ENCODE measurements at regions not wholly inside any gene's neighbourhood (a gene's known extent, or its start where the extent isn't known, plus 50 kb on each side); places are given as distances from the start of the nearest gene placed in this dataset.
A peak's percentile ranks its signal among the peaks of the same experiment; 100 is the strongest.

DNA sequence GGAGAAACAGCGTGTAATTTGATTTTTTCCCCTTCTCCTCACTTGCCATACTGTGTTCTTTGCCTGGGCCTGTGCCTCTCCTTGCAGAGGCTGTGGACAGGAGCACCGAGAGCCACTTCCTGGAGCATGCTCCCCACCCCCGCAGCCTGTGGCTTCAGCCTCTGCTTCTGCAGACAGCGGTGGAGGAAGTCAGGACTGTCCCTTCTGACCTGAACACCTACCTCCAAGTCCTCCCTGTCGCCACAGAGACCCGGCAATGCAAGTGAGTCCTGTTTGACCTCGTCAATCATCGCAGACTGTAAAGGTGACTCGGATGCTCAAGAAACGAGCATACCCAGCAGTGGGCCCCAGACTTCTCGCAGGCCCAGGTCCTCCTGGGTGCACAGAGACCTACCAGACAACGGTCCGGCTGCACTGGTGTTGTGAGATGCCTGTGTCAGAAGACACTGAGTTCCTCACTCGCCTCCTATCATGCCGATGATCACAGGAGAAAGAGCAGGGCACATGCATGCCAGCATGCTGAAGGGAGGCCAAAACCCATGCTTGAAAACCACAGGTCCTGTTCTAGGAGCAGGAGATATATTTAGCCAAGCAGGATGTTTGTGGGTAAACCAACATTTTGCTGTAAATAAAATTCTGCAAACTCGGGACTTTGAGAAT lies 198.8 kb downstream of the AUH start:
- DNase-seq, result no peak
- WGBS (ENCODE audit: low lambda C conversion rate), result 90% methylated on average over 16 of the region's 16 CpGs
- Histone ChIP-seq H3K4me3 (ENCODE audit: low read depth in 2 of 2, low read length in 1 of 2) (no peak overlapping the region), H3K9me2 (no peaks in the 10 kb centered on the region), H3K27ac (ENCODE audit: low read depth in 2 of 2, low read length in 1 of 2) (peak overlapping the region in 1 of 2 experiments; percentile 44; a peak in 1 of 4 replicates), H3K4me1 (ENCODE audit: control insufficient read depth in 1 of 2, insufficient read depth in 2 of 2, low read depth in 1 of 2, low read length in 1 of 2) (peaks cover 0 to 21% of the 10 kb centered on the region in 2 experiments; a peak in 3 of 4 replicates), H3K4me2 (no peak overlapping the region), H4K20me1 (ENCODE audit: insufficient read depth) (no peaks in the 10 kb centered on the region), H3F3A (replicated peaks; ENCODE audit: insufficient read depth) (no peaks in the 10 kb centered on the region), H3K9me3 (no peaks in the 10 kb centered on the region), H3K36me3 (replicated peaks in 1 of 2; ENCODE audit: control insufficient read depth in 1 of 2, insufficient read depth in 2 of 2, low read length in 1 of 2) (no peaks in the 10 kb centered on the region), H2AFZ (ENCODE audit: low read depth) (peak overlapping the region; percentile 67), H3K79me2 (ENCODE audit: insufficient read depth) (no peaks in the 10 kb centered on the region), H3K27me3 (ENCODE audit: insufficient read depth) (no peaks in the 10 kb centered on the region), H3K9ac (no peak overlapping the region)
- POLR2A ChIA-PET, result no interaction called here
- CTCF ChIA-PET, result no interaction called here
- TF ChIP-seq FOSL2 (IDR thresholded peaks at IDR 0.05; ENCODE audit: borderline replicate concordance, low read depth) (no peak), RAD21 (IDR thresholded peaks at IDR 0.05; ENCODE audit: low read length) (no peak), SMC3 (IDR thresholded peaks at IDR 0.05; ENCODE audit: low read depth, low read length) (no peak), JUND (IDR thresholded peaks at IDR 0.05) (no peak), POLR2AphosphoS5 (IDR thresholded peaks at IDR 0.05; ENCODE audit: low read depth, low read length) (no peak), RCOR1 (IDR thresholded peaks at IDR 0.05; ENCODE audit: low read length) (no peak), GABPA (IDR thresholded peaks at IDR 0.05; ENCODE audit: low read depth) (no peak), TEAD4 (IDR thresholded peaks at IDR 0.05; ENCODE audit: borderline replicate concordance, insufficient read depth) (no peak), RXRA (IDR thresholded peaks at IDR 0.05; ENCODE audit: borderline replicate concordance, low read depth) (no peak)
- TF ChIP-seq, protein P1, sequence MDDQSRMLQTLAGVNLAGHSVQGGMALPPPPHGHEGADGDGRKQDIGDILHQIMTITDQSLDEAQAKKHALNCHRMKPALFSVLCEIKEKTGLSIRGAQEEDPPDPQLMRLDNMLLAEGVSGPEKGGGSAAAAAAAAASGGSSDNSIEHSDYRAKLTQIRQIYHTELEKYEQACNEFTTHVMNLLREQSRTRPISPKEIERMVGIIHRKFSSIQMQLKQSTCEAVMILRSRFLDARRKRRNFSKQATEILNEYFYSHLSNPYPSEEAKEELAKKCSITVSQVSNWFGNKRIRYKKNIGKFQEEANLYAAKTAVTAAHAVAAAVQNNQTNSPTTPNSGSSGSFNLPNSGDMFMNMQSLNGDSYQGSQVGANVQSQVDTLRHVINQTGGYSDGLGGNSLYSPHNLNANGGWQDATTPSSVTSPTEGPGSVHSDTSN (IDR thresholded peaks at IDR 0.05), result no peak

- Histone ChIP-seq H3K79me2 (ENCODE audit: insufficient read depth) (no peaks in the 10 kb centered on the region), H3K4me3 (ENCODE audit: low read depth in 2 of 2, low read length in 1 of 2) (no peak overlapping the region), H3F3A (replicated peaks; ENCODE audit: insufficient read depth) (no peaks in the 10 kb centered on the region), H3K9me3 (no peaks in the 10 kb centered on the region), H3K36me3 (replicated peaks in 1 of 2; ENCODE audit: control insufficient read depth in 1 of 2, insufficient read depth in 2 of 2, low read length in 1 of 2) (no peaks in the 10 kb centered on the region), H3K9ac (no peak overlapping the region), H3K27ac (ENCODE audit: low read depth in 2 of 2, low read length in 1 of 2) (no peak overlapping the region), H3K4me2 (no peak overlapping the region), H2AFZ (ENCODE audit: low read depth) (0 out of 2 replicates have a peak overlapping the region, but pooled peaks have one; percentile 67), H3K9me2 (no peaks in the 10 kb centered on the region), H4K20me1 (ENCODE audit: insufficient read depth) (no peaks in the 10 kb centered on the region), H3K4me1 (ENCODE audit: control insufficient read depth in 1 of 2, insufficient read depth in 2 of 2, low read depth in 1 of 2, low read length in 1 of 2) (peaks cover 0 to 21% of the 10 kb centered on the region in 2 experiments; a peak in 3 of 4 replicates), H3K27me3 (ENCODE audit: insufficient read depth) (no peaks in the 10 kb centered on the region)
- DNase-seq, result no peak
- ChIA-PET CTCF (no interaction called here), POLR2A (no interaction called here)
- WGBS (ENCODE audit: low lambda C conversion rate), result 88% methylated on average over 8 of the region's 8 CpGs
- TF ChIP-seq, protein P2, sequence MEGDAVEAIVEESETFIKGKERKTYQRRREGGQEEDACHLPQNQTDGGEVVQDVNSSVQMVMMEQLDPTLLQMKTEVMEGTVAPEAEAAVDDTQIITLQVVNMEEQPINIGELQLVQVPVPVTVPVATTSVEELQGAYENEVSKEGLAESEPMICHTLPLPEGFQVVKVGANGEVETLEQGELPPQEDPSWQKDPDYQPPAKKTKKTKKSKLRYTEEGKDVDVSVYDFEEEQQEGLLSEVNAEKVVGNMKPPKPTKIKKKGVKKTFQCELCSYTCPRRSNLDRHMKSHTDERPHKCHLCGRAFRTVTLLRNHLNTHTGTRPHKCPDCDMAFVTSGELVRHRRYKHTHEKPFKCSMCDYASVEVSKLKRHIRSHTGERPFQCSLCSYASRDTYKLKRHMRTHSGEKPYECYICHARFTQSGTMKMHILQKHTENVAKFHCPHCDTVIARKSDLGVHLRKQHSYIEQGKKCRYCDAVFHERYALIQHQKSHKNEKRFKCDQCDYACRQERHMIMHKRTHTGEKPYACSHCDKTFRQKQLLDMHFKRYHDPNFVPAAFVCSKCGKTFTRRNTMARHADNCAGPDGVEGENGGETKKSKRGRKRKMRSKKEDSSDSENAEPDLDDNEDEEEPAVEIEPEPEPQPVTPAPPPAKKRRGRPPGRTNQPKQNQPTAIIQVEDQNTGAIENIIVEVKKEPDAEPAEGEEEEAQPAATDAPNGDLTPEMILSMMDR (IDR thresholded peaks at IDR 0.05), result no peak
- TF ChIP-seq FOXJ3 (CRISPR knock-in tag; IDR thresholded peaks at IDR 0.05) (no peak), GATA2 (CRISPR knock-in tag; IDR thresholded peaks at IDR 0.05) (no peak), FOSL2 (IDR thresholded peaks at IDR 0.05; ENCODE audit: borderline replicate concordance, low read depth) (no peak), FOXM1 (IDR thresholded peaks at IDR 0.05; ENCODE audit: low read depth) (no peak), SMC3 (IDR thresholded peaks at IDR 0.05; ENCODE audit: low read depth, low read length) (no peak), RAD21 (IDR thresholded peaks at IDR 0.05; ENCODE audit: low read length) (no peak), EZH2phosphoT487 (IDR thresholded peaks at IDR 0.05; ENCODE audit: borderline replicate concordance, low read depth) (no peak), RFX5 (IDR thresholded peaks at IDR 0.05; ENCODE audit: low read length) (no peak), ELF1 (IDR thresholded peaks at IDR 0.05) (no peak), TCF12 (IDR thresholded peaks at IDR 0.05) (no peak), GABPA (IDR thresholded peaks at IDR 0.05; ENCODE audit: low read depth) (no peak)
Observed at GRCh38 chr9:91163444-91163772, 198.3 kb downstream of the AUH start.
